DOHH2 (cell line): ENCODE measurements at regions not wholly inside any gene's neighbourhood (a gene's known extent, or its start where the extent isn't known, plus 50 kb on each side); places are given as distances from the start of the nearest gene placed in this dataset.
A peak's percentile ranks its signal among the peaks of the same experiment; 100 is the strongest.

Experiments used
- H3F3A ChIP-seq: fragments of 200-600 bp; sonication (generic), shearing (Covaris generic); 2 replicates; pipeline ENCODE4 v1.6.0; 2016; ENCODE audit warnings: antibody characterized with exemption, mild to moderate bottlenecking; ENCODE audit not compliant: control insufficient read depth, insufficient read depth
- H3K27ac ChIP-seq: fragments of 200-600 bp; sonication (generic); 2 replicates; pipeline ENCODE4 v1.5.1; 2014; ENCODE audit warnings: low read depth, mild to moderate bottlenecking, low read length, moderate library complexity
- H3K27me3 ChIP-seq: fragments of 200-600 bp; sonication (generic); 2 replicates; pipeline ENCODE4 v1.6.1; 2014; ENCODE audit warnings: mild to moderate bottlenecking, low read length, mixed read lengths; ENCODE audit not compliant: control insufficient read depth
- H3K36me3 ChIP-seq: fragments of 200-600 bp; sonication (generic); 2 replicates; pipeline ENCODE4 v1.6.1; 2014; ENCODE audit warnings: mild to moderate bottlenecking, low read length, moderate library complexity, mixed read lengths; ENCODE audit not compliant: control insufficient read depth
- H3K4me1 ChIP-seq: fragments of 200-600 bp; sonication (generic); 2 replicates; pipeline ENCODE4 v1.6.1; 2014; ENCODE audit warnings: mild to moderate bottlenecking, low read length, mixed read lengths; ENCODE audit not compliant: control insufficient read depth
- H3K4me2 ChIP-seq: fragments of 200-600 bp; sonication (generic); 2 replicates; pipeline ENCODE4 v1.6.0; 2014; ENCODE audit warnings: mild to moderate bottlenecking, low read length, moderate library complexity
- H3K4me3 ChIP-seq: fragments of 200-600 bp; sonication (generic); 2 replicates; pipeline ENCODE4 v1.5.1; 2014; ENCODE audit warnings: mild to moderate bottlenecking, low read length, mixed read lengths
- H3K79me2 ChIP-seq: fragments of 200-600 bp; sonication (generic); 2 replicates; pipeline ENCODE4 v1.6.1; 2014; ENCODE audit warnings: mild to moderate bottlenecking, low read length, mixed read lengths; ENCODE audit not compliant: control insufficient read depth
- H3K9me2 ChIP-seq: fragments of 200-600 bp; sonication (generic); replicated peaks from 2 replicates; pipeline ENCODE4 v1.6.1; 2014; ENCODE audit warnings: mild to moderate bottlenecking, low read length, mixed read lengths; ENCODE audit not compliant: control insufficient read depth
- H3K9me3 ChIP-seq: fragments of 200-600 bp; sonication (generic); 2 replicates; pipeline ENCODE4 v1.6.1; 2014; ENCODE audit warnings: antibody characterized with exemption, low read length, mixed read lengths; ENCODE audit not compliant: control insufficient read depth, insufficient read depth
- H4K20me1 ChIP-seq: fragments of 200-600 bp; sonication (generic); 2 replicates; pipeline ENCODE4 v1.6.0; 2014; ENCODE audit warnings: low read depth, mild to moderate bottlenecking, antibody characterized with exemption, low read length, moderate library complexity; ENCODE audit not compliant: control insufficient read depth, insufficient read depth
- EZH2phosphoT487 ChIP-seq: fragments of 200-600 bp; sonication (generic); IDR thresholded peaks from 2 replicates; pipeline ENCODE4 v1.6.1; 2017; ENCODE audit warnings: borderline replicate concordance, mild to moderate bottlenecking, antibody characterized with exemption, low read length, moderate library complexity, mixed read lengths
- TF ChIP-seq, protein P1 (sequence below): fragments of 200-600 bp; sonication (generic); IDR thresholded peaks from one replicate; pipeline ENCODE4 v1.5.1; 2014; ENCODE audit warnings: antibody characterized with exemption, mild to moderate bottlenecking, low read depth, low read length; ENCODE audit not compliant: poor library complexity, severe bottlenecking

DNA sequence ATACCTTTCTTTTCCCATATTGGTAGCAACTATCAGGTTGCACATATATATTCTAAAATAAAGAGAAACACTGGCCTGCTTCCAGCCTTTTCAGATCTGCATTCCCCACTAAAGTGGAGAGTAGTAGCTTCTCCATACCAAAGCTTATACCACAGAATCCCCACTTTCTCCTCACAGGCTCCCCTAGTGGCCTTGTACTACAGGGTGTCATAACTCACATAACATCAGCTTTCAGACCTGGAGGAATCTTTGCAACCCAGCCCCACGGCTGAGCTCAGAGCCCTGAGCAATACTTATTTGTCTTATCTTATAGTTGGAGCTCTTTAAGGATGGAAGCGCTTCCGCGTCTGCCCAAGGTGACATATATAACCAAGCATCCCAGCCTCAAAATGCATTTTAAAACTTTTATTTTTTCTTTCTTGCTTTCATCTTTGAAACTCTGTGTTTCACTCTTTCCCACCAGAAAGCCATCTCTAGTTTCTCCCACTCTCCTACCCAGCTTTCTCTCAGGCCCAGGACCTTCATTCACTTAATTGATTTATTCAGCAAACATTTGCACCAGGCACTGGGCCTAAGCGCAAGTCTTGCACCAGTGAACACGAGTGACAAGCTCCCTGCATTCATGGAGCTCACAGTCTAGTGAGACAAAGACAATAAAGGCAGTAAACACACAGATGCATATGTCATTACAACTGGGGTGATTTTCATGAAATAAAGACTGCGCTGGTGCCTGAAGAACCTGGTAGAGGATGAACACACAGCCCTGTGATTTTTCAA, 254.7 kb downstream of the IPO8 start:
- no peaks in the 10 kb centered on the region for H3K4me1 ChIP-seq
- H3K4me3 ChIP-seq = no peak overlapping the region
- no peak overlapping the region for H3K27ac ChIP-seq
- H3K27me3 ChIP-seq = no peaks in the 10 kb centered on the region
- no peaks in the 10 kb centered on the region for H3K9me2 ChIP-seq
- H3K9me3 ChIP-seq = no peaks in the 10 kb centered on the region
- no peaks in the 10 kb centered on the region for H3K79me2 ChIP-seq
- H3K4me2 ChIP-seq = no peak overlapping the region
- TF ChIP-seq, protein P1, sequence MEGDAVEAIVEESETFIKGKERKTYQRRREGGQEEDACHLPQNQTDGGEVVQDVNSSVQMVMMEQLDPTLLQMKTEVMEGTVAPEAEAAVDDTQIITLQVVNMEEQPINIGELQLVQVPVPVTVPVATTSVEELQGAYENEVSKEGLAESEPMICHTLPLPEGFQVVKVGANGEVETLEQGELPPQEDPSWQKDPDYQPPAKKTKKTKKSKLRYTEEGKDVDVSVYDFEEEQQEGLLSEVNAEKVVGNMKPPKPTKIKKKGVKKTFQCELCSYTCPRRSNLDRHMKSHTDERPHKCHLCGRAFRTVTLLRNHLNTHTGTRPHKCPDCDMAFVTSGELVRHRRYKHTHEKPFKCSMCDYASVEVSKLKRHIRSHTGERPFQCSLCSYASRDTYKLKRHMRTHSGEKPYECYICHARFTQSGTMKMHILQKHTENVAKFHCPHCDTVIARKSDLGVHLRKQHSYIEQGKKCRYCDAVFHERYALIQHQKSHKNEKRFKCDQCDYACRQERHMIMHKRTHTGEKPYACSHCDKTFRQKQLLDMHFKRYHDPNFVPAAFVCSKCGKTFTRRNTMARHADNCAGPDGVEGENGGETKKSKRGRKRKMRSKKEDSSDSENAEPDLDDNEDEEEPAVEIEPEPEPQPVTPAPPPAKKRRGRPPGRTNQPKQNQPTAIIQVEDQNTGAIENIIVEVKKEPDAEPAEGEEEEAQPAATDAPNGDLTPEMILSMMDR = peak; percentile 14
- no peak for TF ChIP-seq EZH2phosphoT487
- H3F3A ChIP-seq = no peaks in the 10 kb centered on the region
- no peaks in the 10 kb centered on the region for H3K36me3 ChIP-seq
- no peaks in the 10 kb centered on the region for H4K20me1 ChIP-seq

DNA sequence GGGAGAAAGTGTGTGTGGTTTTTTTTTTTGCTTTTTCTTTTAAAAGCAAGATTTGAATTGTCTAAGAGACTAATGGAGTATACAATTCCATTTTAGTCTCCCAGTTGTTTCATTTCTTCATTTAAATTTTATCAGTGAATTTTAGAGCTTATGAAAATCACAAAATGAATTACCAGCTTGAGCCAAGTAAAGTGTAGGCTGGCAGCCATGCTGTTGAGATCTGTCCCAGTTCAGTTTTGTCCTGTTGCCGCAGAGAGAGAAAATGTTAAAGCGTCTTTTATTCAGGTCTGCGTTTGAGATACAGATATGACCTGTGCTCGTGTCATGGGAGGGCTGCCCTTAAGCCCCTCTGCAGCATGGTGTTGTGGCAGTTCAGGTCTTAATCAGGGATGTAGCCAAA, 256.5 kb downstream of the IPO8 start:
- Histone ChIP-seq H3F3A (no peaks in the 10 kb centered on the region), H4K20me1 (no peaks in the 10 kb centered on the region), H3K27me3 (no peaks in the 10 kb centered on the region), H3K4me1 (no peaks in the 10 kb centered on the region), H3K9me3 (no peaks in the 10 kb centered on the region), H3K36me3 (no peaks in the 10 kb centered on the region), H3K9me2 (no peaks in the 10 kb centered on the region), H3K27ac (no peak overlapping the region), H3K4me3 (no peak overlapping the region), H3K79me2 (no peaks in the 10 kb centered on the region), H3K4me2 (no peak overlapping the region)
- TF ChIP-seq, protein P1 = no peak
- TF ChIP-seq EZH2phosphoT487 = no peak

DNA sequence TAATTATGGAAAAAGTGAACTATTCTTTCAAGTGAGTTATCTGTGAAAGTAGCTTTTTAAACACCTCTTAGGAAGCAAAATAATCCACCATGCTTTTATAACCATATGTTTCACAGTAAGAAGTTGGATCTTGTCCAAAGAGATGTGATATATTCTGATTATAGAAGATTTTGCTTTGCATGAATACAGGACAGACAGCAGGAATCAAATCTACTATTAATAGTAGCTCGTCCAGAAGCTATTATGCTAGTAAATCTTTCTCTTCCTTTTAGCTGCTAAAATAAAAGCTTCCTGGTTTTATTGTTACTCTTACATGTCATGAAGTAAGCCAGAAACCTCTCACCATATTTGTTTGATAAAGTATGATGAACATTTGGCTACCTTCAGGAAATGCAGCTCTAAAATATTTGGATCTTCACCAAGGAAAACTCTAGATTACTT, 257.0 kb downstream of the IPO8 start:
- Histone ChIP-seq H3K36me3 (no peaks in the 10 kb centered on the region), H4K20me1 (no peaks in the 10 kb centered on the region), H3K79me2 (no peaks in the 10 kb centered on the region), H3K4me2 (no peak overlapping the region), H3K4me3 (no peak overlapping the region), H3F3A (no peaks in the 10 kb centered on the region), H3K9me2 (no peaks in the 10 kb centered on the region), H3K4me1 (no peaks in the 10 kb centered on the region), H3K9me3 (no peaks in the 10 kb centered on the region), H3K27me3 (no peaks in the 10 kb centered on the region), H3K27ac (no peak overlapping the region)
- TF ChIP-seq EZH2phosphoT487 = no peak
- TF ChIP-seq, protein P1 = no peak
